NCI-H526 (cell line): ENCODE measurements at regions not wholly inside any gene's neighbourhood (a gene's known extent, or its start where the extent isn't known, plus 50 kb on each side); places are given as distances from the start of the nearest gene placed in this dataset.

ENCODE experiments used
- DNase-seq, 2 experiments: peaks; one replicate each; lab custom pipeline; 2025; lab: John Stamatoyannopoulos, UW

- DNase-seq = no peak
These were observed 523.0 kb downstream of the PTPRC start for GRCh38 chr1:199161766-199162303.

- DNase-seq = no peak
These were observed 524.4 kb downstream of the PTPRC start for GRCh38 chr1:199163267-199163666.

- DNase-seq = no peak
These were observed 524.8 kb downstream of the PTPRC start for GRCh38 chr1:199163670-199164069.

- DNase-seq = no peak
These were observed 528.6 kb downstream of the PTPRC start for GRCh38 chr1:199167460-199167859.

GRCh38 chr1:199168888-199169585 is 530.2 kb downstream of the PTPRC start:
- DNase-seq = no peak

GRCh38 chr1:199170711-199171110 is 531.9 kb downstream of the PTPRC start:
- no peak for DNase-seq

GRCh38 chr1:199172171-199173124 is 533.6 kb downstream of the PTPRC start:
- no peak for DNase-seq

- no peak for DNase-seq
These were observed 534.5 kb downstream of the PTPRC start for GRCh38 chr1:199173356-199173755.

GRCh38 chr1:199174336-199174735 is 535.5 kb downstream of the PTPRC start:
- no peak for DNase-seq

GRCh38 chr1:199176713-199177112 is 537.9 kb downstream of the PTPRC start:
- no peak for DNase-seq

- no peak for DNase-seq
These were observed 538.4 kb downstream of the PTPRC start for GRCh38 chr1:199177241-199177640.

- no peak for DNase-seq
These were observed 539.8 kb downstream of the PTPRC start for GRCh38 chr1:199178646-199179045.

GRCh38 chr1:199182186-199182843 is 543.5 kb downstream of the PTPRC start:
- no peak for DNase-seq

- DNase-seq = no peak
These were observed 545.3 kb downstream of the PTPRC start for GRCh38 chr1:199184180-199184579.

- DNase-seq = no peak
These were observed 556.0 kb downstream of the PTPRC start for GRCh38 chr1:199194862-199195261.

- no peak for DNase-seq
These were observed 558.9 kb downstream of the PTPRC start for GRCh38 chr1:199197695-199198094.

GRCh38 chr1:199202331-199202730 is 563.5 kb downstream of the PTPRC start:
- no peak for DNase-seq

GRCh38 chr1:199204231-199204630 is 565.4 kb downstream of the PTPRC start:
- DNase-seq = no peak

- no peak for DNase-seq
These were observed 567.1 kb downstream of the PTPRC start for GRCh38 chr1:199205740-199206441.

- no peak for DNase-seq
These were observed 570.0 kb downstream of the PTPRC start for GRCh38 chr1:199208847-199209246.

GRCh38 chr1:199218065-199218464 is 579.2 kb downstream of the PTPRC start:
- DNase-seq = no peak

GRCh38 chr1:199218533-199218932 is 579.7 kb downstream of the PTPRC start:
- no peak for DNase-seq
